Gastrocnemius medialis (tissue), 4 donors: ENCODE measurements at regions not wholly inside any gene's neighbourhood (a gene's known extent, or its start where the extent isn't known, plus 50 kb on each side); places are given as distances from the start of the nearest gene placed in this dataset.

ENCODE experiments used
- POLR2A ChIP-seq, 2 donors: fragments of 450-650 bp; IDR thresholded peaks; one replicate each; pipeline ENCODE4 v1.6.1; 2017; ENCODE audit warnings: antibody characterized with exemption in 2 of 2, mild to moderate bottlenecking in 2 of 2, moderate library complexity in 2 of 2
- TF ChIP-seq, protein P1 (sequence below), 5 experiments: fragments of 450-650 bp in 3 of 5; fragments of 200-600 bp in 2 of 5; sonication (generic) in 2 of 5; IDR thresholded peaks in 4 of 5; conservative IDR thresholded peaks in 1 of 5; 1 replicate in 4 of 5; 2 replicates in 1 of 5; pipeline ENCODE4 v1.5.1; 2016 to 2019; ENCODE audit warnings: antibody characterized with exemption in 5 of 5, mild to moderate bottlenecking in 3 of 5, moderate library complexity in 3 of 5

DNA sequence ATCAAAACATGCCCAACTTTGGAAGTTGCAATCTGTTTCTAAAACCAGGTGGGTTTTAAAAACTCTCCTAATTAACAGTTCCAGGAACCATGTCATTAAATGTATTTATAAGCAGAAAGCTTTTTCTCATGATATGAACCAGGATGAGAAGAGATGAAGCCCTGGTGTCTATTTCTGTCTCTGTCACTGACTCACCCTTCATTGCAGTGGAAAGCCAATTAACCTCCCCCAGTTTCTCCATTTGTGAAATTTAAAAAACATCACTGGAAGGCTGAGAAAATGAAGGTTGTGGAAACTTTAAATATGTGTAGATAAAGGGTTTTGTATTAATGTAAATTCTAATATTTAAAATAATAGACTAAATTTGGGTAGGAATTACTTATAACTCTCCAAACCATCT, 1088.0 kb downstream of the SORCS1 start:
- TF ChIP-seq, protein P1, sequence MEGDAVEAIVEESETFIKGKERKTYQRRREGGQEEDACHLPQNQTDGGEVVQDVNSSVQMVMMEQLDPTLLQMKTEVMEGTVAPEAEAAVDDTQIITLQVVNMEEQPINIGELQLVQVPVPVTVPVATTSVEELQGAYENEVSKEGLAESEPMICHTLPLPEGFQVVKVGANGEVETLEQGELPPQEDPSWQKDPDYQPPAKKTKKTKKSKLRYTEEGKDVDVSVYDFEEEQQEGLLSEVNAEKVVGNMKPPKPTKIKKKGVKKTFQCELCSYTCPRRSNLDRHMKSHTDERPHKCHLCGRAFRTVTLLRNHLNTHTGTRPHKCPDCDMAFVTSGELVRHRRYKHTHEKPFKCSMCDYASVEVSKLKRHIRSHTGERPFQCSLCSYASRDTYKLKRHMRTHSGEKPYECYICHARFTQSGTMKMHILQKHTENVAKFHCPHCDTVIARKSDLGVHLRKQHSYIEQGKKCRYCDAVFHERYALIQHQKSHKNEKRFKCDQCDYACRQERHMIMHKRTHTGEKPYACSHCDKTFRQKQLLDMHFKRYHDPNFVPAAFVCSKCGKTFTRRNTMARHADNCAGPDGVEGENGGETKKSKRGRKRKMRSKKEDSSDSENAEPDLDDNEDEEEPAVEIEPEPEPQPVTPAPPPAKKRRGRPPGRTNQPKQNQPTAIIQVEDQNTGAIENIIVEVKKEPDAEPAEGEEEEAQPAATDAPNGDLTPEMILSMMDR (IDR thresholded peaks at IDR 0.05 in 4 of 5, conservative IDR thresholded peaks at IDR 0.05 in 1 of 5): no peak
- no peak for TF ChIP-seq POLR2A (IDR thresholded peaks at IDR 0.05)
